ENCODE measurements at regions not wholly inside any gene's neighbourhood (a gene's known extent, or its start where the extent isn't known, plus 50 kb on each side); places are given as distances from the start of the nearest gene placed in this dataset.

DNA sequence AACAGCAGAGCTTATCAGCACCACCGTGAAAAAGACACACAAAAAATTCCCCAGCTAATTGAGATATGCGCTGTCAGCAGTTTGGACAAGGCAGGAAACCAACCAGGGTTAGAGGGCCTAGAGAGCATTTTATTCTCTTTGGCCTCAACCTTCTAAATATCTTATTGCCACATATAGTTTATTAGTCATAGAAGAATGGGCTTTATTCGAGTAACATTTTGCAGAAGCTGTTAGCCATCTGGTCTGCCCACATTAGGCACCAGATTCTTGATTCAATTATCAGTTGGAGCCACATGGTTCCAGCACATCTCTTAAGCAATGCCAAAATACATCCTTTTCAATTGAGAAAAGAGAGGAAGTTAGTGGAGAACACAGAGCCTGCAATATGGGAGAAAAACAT is 109.9 kb upstream of the CXADR start:
- no peak for DNase-seq (ENCODE audit: low spot score)

- DNase-seq (ENCODE audit: low spot score), result no peak
Measured at GRCh38 chr21:17406202-17406601, 106.6 kb upstream of the CXADR start.

DNA sequence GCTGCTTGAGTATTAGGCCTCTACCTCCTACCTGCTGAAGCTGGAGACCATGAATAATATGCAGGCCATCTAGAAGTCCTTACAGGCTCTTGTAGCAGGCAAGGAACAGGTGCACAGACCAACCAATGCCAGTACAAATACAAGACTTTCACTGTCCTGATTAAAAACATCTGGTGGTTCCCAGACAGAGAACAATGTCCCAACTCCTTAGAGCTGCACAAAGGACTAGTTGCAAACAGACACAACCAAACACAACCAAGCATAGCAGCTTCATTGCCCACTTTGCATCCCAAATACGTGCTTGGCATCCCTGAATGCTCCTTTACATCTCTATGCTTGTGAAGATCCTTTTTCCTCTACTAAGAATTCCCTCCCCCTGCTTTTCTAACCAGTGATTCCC is 98.1 kb upstream of the CXADR start:
- no peak for DNase-seq (ENCODE audit: low spot score)

- no peak for DNase-seq (ENCODE audit: low spot score)
Measured at GRCh38 chr21:17416139-17416538, 96.7 kb upstream of the CXADR start.

DNA sequence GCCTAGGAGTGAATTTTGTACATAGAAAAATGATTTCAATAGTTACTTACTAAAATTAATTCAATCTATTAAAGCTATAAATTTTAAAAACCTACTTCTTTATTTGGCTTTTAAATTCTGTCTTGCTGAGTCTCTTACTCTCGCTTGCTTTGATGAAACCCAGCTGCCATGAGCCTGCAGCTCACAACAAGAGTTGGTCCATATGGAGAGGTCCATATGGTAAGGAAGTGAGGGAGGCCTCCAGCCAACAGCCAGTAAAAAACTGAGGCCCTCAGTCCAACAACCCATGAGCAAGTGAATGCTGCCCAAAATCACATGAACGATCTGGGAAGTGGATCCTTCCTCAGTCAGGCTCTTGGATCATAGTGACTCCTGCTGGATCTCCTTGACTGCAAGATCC is 89.9 kb upstream of the CXADR start:
- DNase-seq (ENCODE audit: low spot score), result no peak

DNA sequence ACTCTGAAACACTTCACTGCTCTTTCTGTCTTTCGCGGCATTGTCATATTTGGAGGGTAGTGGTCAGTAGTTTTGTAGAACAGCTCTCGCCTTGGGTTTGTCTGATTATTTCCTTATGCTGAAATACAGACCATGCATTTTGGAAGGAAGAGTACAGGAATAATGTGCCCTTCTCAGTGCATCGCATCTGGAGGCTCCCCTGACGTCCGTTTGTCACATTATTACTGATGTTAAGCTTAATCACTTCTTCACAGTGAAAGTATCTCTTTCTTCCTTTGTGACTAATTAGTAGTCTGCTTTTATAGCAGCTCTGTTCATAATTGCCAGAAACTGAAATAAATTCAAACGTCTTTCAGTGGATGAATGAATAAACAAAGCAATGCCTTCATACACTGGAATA is 85.7 kb upstream of the CXADR start:
- DNase-seq (ENCODE audit: low spot score), result no peak

DNA sequence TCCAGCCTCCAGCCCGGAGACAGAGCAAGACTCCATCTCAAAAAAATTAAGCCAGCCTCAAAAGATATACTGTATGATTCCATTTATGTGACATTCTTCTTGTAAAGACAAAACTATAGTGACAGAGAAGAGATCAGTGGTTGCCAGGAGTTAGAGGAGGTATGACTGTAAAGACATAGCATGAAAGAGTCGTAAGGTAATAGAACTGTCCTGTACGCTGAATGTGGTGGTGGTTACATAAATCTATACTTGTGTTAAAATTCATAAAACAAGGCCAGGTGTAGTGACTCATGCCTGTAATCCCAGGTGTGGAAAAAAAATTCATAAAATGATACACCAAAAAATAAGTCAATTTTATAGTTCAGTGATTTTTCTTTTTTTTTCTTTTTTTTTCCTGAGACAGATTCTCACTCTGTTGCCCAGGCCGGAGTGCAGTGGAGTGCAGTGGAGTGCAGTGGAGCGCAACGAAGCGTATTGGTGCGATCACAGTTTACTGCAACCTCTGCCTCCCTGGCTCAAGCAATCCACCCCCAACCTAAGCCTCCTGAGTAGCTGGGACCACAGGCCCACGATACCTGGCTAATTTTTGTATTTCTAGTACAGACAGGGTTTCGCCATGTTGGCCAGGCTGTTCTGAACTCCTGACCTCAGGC is 84.9 kb upstream of the CXADR start:
- DNase-seq (ENCODE audit: low spot score), result no peak

GRCh38 chr21:17428484-17428869 is 84.4 kb upstream of the CXADR start:
- no peak for DNase-seq (ENCODE audit: low spot score)

- DNase-seq (ENCODE audit: low spot score), result no peak
Measured at GRCh38 chr21:17428980-17429379, 83.9 kb upstream of the CXADR start.

GRCh38 chr21:17429936-17430335 is 82.9 kb upstream of the CXADR start:
- DNase-seq (ENCODE audit: low spot score), result no peak

- DNase-seq (ENCODE audit: low spot score), result no peak
Measured at GRCh38 chr21:17432732-17433057, 80.1 kb upstream of the CXADR start.

DNA sequence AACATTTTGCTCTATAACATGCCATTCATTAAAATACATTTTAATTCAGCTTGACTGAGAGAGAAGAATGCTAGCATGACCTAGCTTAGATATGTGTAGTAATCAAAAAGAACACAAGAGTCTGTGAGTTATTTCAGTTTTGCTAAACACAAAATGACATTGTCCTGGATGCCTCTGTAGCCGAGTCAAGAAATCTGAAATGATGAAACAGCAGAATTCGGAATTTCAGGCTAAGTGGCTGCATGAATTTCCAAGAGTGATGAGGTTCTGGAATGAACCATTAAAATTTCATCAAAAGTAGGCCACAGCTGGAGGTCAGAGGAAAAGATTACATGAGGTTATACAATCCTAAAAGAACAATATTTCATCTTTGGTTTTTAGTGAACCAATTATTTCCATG is 79.1 kb upstream of the CXADR start:
- DNase-seq (ENCODE audit: low spot score), result no peak

GRCh38 chr21:17435565-17436543 is 77.0 kb upstream of the CXADR start:
- DNase-seq (ENCODE audit: low spot score), result no peak

DNA sequence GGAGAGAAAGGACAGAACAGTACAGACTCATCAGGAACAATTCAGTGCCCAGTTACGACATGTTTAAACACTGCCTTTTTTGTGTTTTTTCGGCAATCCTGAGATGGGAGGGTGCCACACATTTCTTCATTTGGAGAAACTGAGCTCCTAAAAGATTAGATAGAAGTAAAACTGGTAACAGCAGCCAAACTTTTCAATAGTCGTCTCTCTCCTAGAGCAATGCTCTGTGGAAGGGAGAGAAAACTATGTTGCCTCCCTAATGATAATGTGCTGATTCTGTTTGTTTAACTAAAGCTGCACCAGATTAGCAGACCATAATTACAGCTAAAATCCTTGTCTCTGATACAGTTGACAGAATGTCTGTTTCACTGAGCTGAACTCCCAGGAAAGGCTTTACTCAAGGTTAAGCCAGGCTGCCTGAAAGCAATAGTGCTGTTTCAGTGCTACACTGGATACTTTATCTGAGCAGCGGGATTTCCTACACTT is 76.2 kb upstream of the CXADR start:
- DNase-seq (ENCODE audit: low spot score), result no peak

DNA sequence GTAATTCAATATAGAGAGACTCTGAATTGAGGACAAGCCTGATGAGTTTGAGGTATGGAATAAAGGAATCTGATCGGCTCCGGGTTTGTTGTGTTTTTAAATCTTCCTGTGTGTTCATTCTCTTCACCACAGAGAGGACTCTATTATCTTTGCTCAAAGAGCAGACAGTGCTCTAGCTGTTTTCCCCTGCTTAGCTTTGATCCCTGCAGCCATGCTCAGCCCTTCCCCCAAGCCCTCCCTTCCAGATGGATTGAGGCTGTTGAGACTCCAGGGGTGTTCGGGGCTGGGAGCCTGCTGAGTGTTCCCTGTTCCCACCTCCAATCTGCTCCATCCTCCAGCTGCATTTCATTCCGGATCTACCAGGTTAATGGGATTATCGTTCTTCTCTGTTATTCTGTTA is 74.2 kb upstream of the CXADR start:
- no peak for DNase-seq (ENCODE audit: low spot score)

GRCh38 chr21:17440969-17441368 is 71.9 kb upstream of the CXADR start:
- no peak for DNase-seq (ENCODE audit: low spot score)

GRCh38 chr21:17441370-17441769 is 71.5 kb upstream of the CXADR start:
- DNase-seq (ENCODE audit: low spot score), result no peak

DNA sequence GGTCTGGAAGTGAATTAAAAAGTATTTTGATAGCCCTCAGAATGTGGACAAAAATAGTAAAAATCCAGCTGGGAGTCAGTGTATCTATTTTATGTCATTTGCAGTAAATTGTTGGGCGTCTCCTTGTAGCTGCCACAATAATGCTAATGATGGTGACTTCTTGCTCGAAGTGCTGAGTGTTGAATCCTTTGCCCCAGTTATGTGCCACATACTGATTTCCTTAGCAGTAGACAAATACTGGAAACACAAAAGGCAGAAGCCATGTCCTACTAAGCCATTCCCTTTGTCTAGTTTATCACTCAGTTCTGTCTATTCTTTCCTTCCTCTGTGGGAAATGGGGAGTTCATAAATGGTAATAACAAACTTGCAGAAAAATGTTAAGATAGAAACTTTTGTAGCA is 70.7 kb upstream of the CXADR start:
- no peak for DNase-seq (ENCODE audit: low spot score)

GRCh38 chr21:17444828-17445227 is 68.0 kb upstream of the CXADR start:
- DNase-seq (ENCODE audit: low spot score), result no peak

DNA sequence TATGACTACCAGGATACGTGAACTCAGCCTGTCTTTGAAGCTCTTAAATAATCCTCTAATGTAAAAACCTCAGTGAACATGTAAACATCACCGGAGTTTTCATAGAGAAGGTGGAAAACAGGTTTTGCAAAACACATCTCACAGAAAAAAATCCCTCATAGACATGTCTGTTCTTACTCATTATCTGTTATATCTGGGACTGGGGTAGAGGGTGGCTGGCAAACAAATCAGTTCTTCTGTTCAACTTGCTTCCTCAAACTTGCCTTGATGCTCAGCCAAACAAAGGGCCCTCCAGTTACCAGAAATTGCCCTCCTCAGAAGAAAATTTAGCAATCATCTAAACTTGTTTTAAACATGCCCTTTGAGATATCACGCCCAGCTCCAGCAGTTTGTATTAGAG is 66.1 kb upstream of the CXADR start:
- no peak for DNase-seq (ENCODE audit: low spot score)

- DNase-seq (ENCODE audit: low spot score), result no peak
Measured at GRCh38 chr21:17449701-17450100, 63.1 kb upstream of the CXADR start.

- no peak for DNase-seq (ENCODE audit: low spot score)
Measured at GRCh38 chr21:17451364-17451891, 61.4 kb upstream of the CXADR start.

GRCh38 chr21:17454315-17455027 is 58.4 kb upstream of the CXADR start:
- no peak for DNase-seq (ENCODE audit: low spot score)
